ENCODE measurements at regions not wholly inside any gene's neighbourhood (a gene's known extent, or its start where the extent isn't known, plus 50 kb on each side); places are given as distances from the start of the nearest gene placed in this dataset.

DNA sequence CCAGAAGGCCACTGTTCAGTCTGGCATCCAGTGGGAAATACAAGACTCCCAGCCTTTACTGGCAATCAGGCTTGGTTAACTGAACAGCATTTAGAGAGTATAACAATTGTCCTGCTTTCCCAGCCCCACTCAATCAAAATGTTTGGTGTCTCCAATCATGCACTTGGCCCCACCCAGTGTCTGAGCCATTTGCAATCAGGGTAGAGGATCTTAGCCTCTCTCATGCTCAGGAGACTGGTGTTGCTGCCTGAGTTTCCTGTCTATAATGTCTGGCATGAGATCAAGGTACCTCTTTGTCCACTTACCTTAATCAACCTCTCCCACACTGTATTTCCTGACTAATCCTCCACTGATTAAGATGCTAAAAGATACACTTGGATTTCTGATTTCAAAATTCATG, 290.2 kb upstream of the GHITM start:
- no peak overlapping the region for H3K27ac ChIP-seq
- TF ChIP-seq, protein P1, sequence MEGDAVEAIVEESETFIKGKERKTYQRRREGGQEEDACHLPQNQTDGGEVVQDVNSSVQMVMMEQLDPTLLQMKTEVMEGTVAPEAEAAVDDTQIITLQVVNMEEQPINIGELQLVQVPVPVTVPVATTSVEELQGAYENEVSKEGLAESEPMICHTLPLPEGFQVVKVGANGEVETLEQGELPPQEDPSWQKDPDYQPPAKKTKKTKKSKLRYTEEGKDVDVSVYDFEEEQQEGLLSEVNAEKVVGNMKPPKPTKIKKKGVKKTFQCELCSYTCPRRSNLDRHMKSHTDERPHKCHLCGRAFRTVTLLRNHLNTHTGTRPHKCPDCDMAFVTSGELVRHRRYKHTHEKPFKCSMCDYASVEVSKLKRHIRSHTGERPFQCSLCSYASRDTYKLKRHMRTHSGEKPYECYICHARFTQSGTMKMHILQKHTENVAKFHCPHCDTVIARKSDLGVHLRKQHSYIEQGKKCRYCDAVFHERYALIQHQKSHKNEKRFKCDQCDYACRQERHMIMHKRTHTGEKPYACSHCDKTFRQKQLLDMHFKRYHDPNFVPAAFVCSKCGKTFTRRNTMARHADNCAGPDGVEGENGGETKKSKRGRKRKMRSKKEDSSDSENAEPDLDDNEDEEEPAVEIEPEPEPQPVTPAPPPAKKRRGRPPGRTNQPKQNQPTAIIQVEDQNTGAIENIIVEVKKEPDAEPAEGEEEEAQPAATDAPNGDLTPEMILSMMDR (IDR thresholded peaks at IDR 0.05), result no peak
- TF ChIP-seq ZFX (IDR thresholded peaks at IDR 0.05; ENCODE audit: borderline replicate concordance), result no peak

DNA sequence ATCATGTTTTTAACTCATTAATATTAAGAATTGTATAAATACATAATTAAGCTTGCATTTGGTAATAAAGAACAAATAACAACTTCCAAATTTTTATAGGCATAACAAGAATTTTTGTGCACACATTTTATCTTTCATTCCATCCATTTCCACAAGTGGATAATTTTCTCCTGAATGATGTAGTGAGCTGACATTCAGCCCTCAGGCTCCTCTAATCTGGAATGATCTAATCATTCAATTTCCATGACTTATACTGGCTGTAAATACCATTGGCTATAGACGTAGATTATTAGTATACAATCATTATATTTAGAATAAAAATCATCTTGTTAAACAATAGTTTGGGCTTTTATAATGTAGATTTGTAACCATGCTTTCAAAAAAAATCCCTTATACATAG, 287.2 kb upstream of the GHITM start:
- no peak overlapping the region for H3K27ac ChIP-seq
- no peak for TF ChIP-seq ZFX (IDR thresholded peaks at IDR 0.05; ENCODE audit: borderline replicate concordance)
- TF ChIP-seq, protein P1 (IDR thresholded peaks at IDR 0.05), result no peak

DNA sequence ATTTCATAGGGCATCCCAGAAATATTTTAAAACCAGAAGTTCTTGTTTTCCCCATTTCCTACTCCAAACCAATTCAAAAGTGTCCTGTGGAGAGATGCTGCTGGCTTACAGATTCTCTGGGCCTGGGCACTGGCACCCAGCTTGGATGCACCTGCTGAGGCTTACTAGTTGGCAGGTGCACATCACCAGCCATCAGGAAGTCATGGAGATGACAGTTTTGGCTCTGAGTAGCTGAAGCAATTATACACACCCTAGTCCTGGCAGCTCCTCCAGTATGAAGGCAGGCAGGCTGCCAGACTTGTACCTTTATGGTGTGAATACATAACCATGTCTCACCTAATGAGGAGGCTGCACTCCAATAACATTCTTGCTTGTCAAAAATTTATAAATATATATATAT, 276.6 kb upstream of the GHITM start:
- H3K27ac ChIP-seq, result no peak overlapping the region
- no peak for TF ChIP-seq ZFX (IDR thresholded peaks at IDR 0.05; ENCODE audit: borderline replicate concordance)
- TF ChIP-seq, protein P1 (IDR thresholded peaks at IDR 0.05), result no peak

DNA sequence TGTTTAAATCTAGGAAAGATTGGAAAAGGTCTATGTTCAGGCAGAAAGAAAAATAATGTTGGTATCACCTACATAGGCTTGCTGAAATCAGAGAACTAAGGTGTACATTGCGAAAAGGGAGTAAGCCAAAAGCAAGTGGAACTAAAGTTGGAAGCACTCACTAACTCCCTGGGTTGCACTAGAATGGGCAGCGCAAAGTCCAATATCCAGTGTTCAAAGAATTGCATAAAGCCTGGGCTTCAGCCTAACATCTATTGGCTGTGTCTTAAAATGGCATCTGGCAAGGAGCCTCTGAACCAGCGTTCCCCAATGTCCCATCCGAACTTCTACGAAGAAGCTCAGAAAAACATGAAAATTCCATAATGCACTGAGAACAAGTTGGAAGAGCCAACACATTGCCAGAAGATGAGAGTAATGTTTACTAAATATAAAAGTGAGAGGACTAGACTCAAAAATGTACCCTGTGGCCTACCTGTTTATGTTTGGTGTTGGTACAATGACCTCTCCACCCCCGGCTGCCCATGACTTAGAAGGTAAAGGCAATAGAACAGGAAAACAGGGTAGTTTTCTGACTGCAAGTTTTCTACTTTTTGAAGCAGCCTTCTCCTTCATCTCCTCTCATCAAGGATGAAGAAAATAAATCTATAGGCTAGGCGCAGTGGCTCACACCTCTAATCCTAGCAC, 275.9 kb upstream of the GHITM start:
- TF ChIP-seq ZFX (IDR thresholded peaks at IDR 0.05; ENCODE audit: borderline replicate concordance), result no peak
- TF ChIP-seq, protein P1 (IDR thresholded peaks at IDR 0.05), result no peak

GRCh38 chr10:83869898-83870297, 269.4 kb upstream of the GHITM start:
- TF ChIP-seq, protein P1 (IDR thresholded peaks at IDR 0.05), result no peak
- TF ChIP-seq ZFX (IDR thresholded peaks at IDR 0.05; ENCODE audit: borderline replicate concordance), result no peak
- H3K27ac ChIP-seq, result no peak overlapping the region

More for the DNA sequence above, 275.9 kb upstream of the GHITM start:
- no peak overlapping the region for H3K27ac ChIP-seq

DNA sequence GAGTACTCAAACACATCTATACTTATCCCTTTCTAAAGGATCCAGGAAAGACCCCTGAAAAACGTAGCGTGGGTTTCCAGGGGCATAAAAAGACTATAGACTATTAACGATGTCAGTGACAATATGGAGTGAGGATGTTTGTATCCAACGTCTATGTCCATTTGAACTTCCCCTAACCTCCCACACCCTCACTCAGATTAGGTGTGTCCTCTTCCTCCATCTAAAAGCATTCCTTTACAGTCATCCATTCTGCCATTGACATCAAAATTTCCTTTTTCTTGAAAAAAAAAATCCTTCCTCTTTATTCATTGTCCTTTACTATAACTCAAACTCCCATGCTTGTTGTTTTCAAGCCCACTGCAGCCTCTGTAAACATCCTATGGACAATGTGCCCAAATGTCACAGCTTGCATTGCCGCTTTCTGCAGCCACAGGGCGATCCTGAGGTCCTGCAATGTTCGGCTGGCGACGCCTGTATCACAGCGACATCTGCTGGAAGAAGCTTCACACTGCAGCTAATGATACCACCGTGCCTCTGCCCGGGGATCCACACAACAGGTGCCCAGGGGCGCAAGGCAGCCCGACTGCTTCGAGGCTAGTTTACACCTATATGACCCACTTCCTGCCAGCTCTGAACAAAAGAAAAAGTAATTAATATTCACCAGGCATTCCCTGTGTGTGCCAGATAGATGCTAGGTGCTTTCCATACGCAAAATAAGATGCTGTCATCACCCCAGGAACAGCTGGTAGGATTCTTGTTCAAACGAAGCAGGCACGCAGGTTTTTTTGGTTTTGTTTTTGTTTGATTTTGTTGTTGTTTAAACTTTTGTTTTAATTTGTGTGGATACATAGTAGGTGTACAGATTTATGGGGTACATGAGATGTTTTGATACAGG, 267.9 kb upstream of the GHITM start:
- TF ChIP-seq, protein P1 (IDR thresholded peaks at IDR 0.05), result peak; percentile 95
- no peak for TF ChIP-seq ZFX (IDR thresholded peaks at IDR 0.05; ENCODE audit: borderline replicate concordance)

More for the DNA sequence above, 267.9 kb upstream of the GHITM start:
- H3K27ac ChIP-seq, result no peak overlapping the region
